Lower leg skin (tissue), 4 donors: ENCODE measurements at regions not wholly inside any gene's neighbourhood (a gene's known extent, or its start where the extent isn't known, plus 50 kb on each side); places are given as distances from the start of the nearest gene placed in this dataset.
A peak's percentile ranks its signal among the peaks of the same experiment; 100 is the strongest.

Experiments
- DNase-seq, 2 donors: peaks; one replicate each; pipeline ENCODE4 v3.0.0-alpha.2; 2019; ENCODE audit warnings: low spot score in 2 of 2
- H3K4me3 ChIP-seq: fragments of 200-600 bp; sonication (generic); 2 replicates; pipeline ENCODE4 v1.5.1; 2017; ENCODE audit warnings: mild to moderate bottlenecking, low read depth; ENCODE audit not compliant: poor library complexity, severe bottlenecking
- CTCF ChIP-seq, 3 donors: fragments of 450-650 bp; IDR thresholded peaks; one replicate each; pipeline ENCODE4 v1.5.1; 2016; ENCODE audit warnings: antibody characterized with exemption in 3 of 3, mild to moderate bottlenecking in 3 of 3, moderate library complexity in 2 of 3
- POLR2A ChIP-seq, 2 donors: fragments of 450-650 bp; IDR thresholded peaks; one replicate each; pipeline ENCODE4 v1.6.1; 2016 to 2017; ENCODE audit warnings: antibody characterized with exemption in 2 of 2, mild to moderate bottlenecking in 1 of 2, moderate library complexity in 1 of 2
- WGBS, 2 donors: methylation state at CpG; one replicate each; pipeline ENCODE4 v1.1.5; 2018; 5-methylcytosine and 5-hydroxymethylcytosine counted together
- intact Hi-C: fragments of 100-400 bp; cut with DNase I; formaldehyde crosslinking; loops from one replicate; pipeline ENCODE4 v1.15.0; 2023; ENCODE audit warnings: low total_unique reads

GRCh38 chr22:47377926-47378560, 615.6 kb downstream of the TBC1D22A start:
- WGBS, 2 donors: 52 to 61% methylated on average over 5 of the region's 5 CpGs
- no peak for DNase-seq
- TF ChIP-seq POLR2A (IDR thresholded peaks at IDR 0.05) (no peak), CTCF (IDR thresholded peaks at IDR 0.05) (no peak)
- intact Hi-C loops: no loop called here
- H3K4me3 ChIP-seq: no peak overlapping the region

- TF ChIP-seq CTCF (IDR thresholded peaks at IDR 0.05) (no peak), POLR2A (IDR thresholded peaks at IDR 0.05) (no peak)
- 55 to 63% methylated on average over 10 to 11 of the region's 11 CpGs for WGBS, 2 donors
- H3K4me3 ChIP-seq: no peak overlapping the region
- intact Hi-C loops: no loop called here
- DNase-seq: no peak
Observed at GRCh38 chr22:47376901-47377505, 614.6 kb downstream of the TBC1D22A start.

GRCh38 chr22:47376322-47376700, 613.9 kb downstream of the TBC1D22A start:
- intact Hi-C loops: no loop called here
- no peak for DNase-seq
- TF ChIP-seq POLR2A (IDR thresholded peaks at IDR 0.05) (no peak), CTCF (IDR thresholded peaks at IDR 0.05) (no peak)
- 69 to 73% methylated on average over 7 of the region's 7 CpGs for WGBS, 2 donors
- H3K4me3 ChIP-seq: no peak overlapping the region

GRCh38 chr22:47375621-47376321, 613.3 kb downstream of the TBC1D22A start:
- intact Hi-C loops: no loop called here
- no peak overlapping the region for H3K4me3 ChIP-seq
- no peak for TF ChIP-seq CTCF (IDR thresholded peaks at IDR 0.05)
- TF ChIP-seq POLR2A (IDR thresholded peaks at IDR 0.05): no peak
- 60 to 76% methylated on average over 16 to 24 of the region's 25 CpGs for WGBS, 2 donors
- DNase-seq: peak in 1 of 2 donors; percentile 46

GRCh38 chr22:47374901-47375575, 612.6 kb downstream of the TBC1D22A start:
- intact Hi-C loops: no loop called here
- no peak overlapping the region for H3K4me3 ChIP-seq
- WGBS, 2 donors: 81% methylated on average over 18 of the region's 18 CpGs
- DNase-seq: peak in 1 of 2 donors; percentile 66
- TF ChIP-seq POLR2A (IDR thresholded peaks at IDR 0.05) (no peak), CTCF (IDR thresholded peaks at IDR 0.05) (no peak)
